Astrocyte (in vitro differentiated cells and primary cell): ENCODE measurements at regions not wholly inside any gene's neighbourhood (a gene's known extent, or its start where the extent isn't known, plus 50 kb on each side); places are given as distances from the start of the nearest gene placed in this dataset.

ENCODE experiments used
- DNase-seq: peaks from one replicate; pipeline ENCODE4 v3.0.0-alpha.2; 2010; ENCODE audit warnings: low read depth
- FAIRE-seq: peaks from 2 replicates; lab custom pipeline; 2011; peaks lifted over from hg19 to GRCh38; lab: Jason Lieb, UNC
- H2AFZ ChIP-seq: 2 replicates; pipeline ENCODE4 v1.6.0; 2012; ENCODE audit warnings: low read depth, low read length, inconsistent platforms
- H3K27ac ChIP-seq: 2 replicates; pipeline ENCODE4 v1.5.1; 2011; ENCODE audit warnings: low read depth, low read length, inconsistent platforms
- H3K27me3 ChIP-seq: 2 replicates; pipeline ENCODE4 v1.6.0; 2011; ENCODE audit warnings: low read length, inconsistent platforms; ENCODE audit not compliant: insufficient read depth
- H3K36me3 ChIP-seq: 2 replicates; pipeline ENCODE4 v1.5.1; 2011; ENCODE audit warnings: low read length, inconsistent platforms; ENCODE audit not compliant: insufficient read depth
- H3K4me1 ChIP-seq: 2 replicates; pipeline ENCODE4 v1.5.1; 2011; ENCODE audit warnings: low read length, inconsistent platforms; ENCODE audit not compliant: insufficient read depth
- H3K4me2 ChIP-seq: 2 replicates; pipeline ENCODE4 v1.6.0; 2012; ENCODE audit warnings: low read length, inconsistent platforms
- H3K4me3 ChIP-seq: 2 replicates; pipeline ENCODE4 v1.5.1; 2011; ENCODE audit warnings: low read depth, mild to moderate bottlenecking, low read length, inconsistent platforms; ENCODE audit not compliant: insufficient read depth
- H3K79me2 ChIP-seq: 2 replicates; pipeline ENCODE4 v1.6.0; 2012; ENCODE audit warnings: mild to moderate bottlenecking, low read length, inconsistent platforms; ENCODE audit not compliant: insufficient read depth
- H3K9ac ChIP-seq: 2 replicates; pipeline ENCODE4 v1.6.0; 2012; ENCODE audit warnings: mild to moderate bottlenecking, low read length, inconsistent platforms
- H3K9me3 ChIP-seq: 2 replicates; pipeline ENCODE4 v1.5.1; 2012; ENCODE audit warnings: low read depth, mild to moderate bottlenecking, low read length, inconsistent platforms; ENCODE audit not compliant: insufficient read depth
- H4K20me1 ChIP-seq: 2 replicates; pipeline ENCODE4 v1.6.0; 2012; ENCODE audit warnings: low read length, inconsistent platforms; ENCODE audit not compliant: insufficient read depth
- H3K27ac Mint-ChIP-seq: one replicate; pipeline ENCODE4 v1.8.0; 2021; ENCODE audit warnings: mild to moderate bottlenecking, mixed read lengths; ENCODE audit not compliant: unreplicated experiment
- H3K27me3 Mint-ChIP-seq: one replicate; pipeline ENCODE4 v1.8.0; 2021; ENCODE audit warnings: low read depth, mixed read lengths; ENCODE audit not compliant: unreplicated experiment
- H3K36me3 Mint-ChIP-seq: one replicate; pipeline ENCODE4 v1.8.0; 2021; ENCODE audit warnings: low read depth, mixed read lengths; ENCODE audit not compliant: unreplicated experiment
- H3K4me1 Mint-ChIP-seq: one replicate; pipeline ENCODE4 v1.8.0; 2021; ENCODE audit warnings: low read depth, mixed read lengths; ENCODE audit not compliant: unreplicated experiment
- H3K4me3 Mint-ChIP-seq: one replicate; pipeline ENCODE4 v1.8.0; 2021; ENCODE audit warnings: mild to moderate bottlenecking, moderate library complexity, mixed read lengths; ENCODE audit not compliant: unreplicated experiment
- H3K9me3 Mint-ChIP-seq: one replicate; pipeline ENCODE4 v1.8.0; 2021; ENCODE audit warnings: mild to moderate bottlenecking, mixed read lengths; ENCODE audit not compliant: unreplicated experiment
- CTCF ChIP-seq: IDR thresholded peaks from 2 replicates; pipeline ENCODE4 v1.5.1; 2011; ENCODE audit warnings: low read depth, mild to moderate bottlenecking, inconsistent platforms, low read length, moderate library complexity; ENCODE audit not compliant: insufficient read depth
- EZH2 ChIP-seq: IDR thresholded peaks from 2 replicates; pipeline ENCODE4 v1.6.1; 2012; ENCODE audit warnings: mild to moderate bottlenecking, low read length, inconsistent platforms; ENCODE audit not compliant: insufficient read depth

- H3K4me1 ChIP-seq = no peaks in the 10 kb centered on the region
- FAIRE-seq = no peak
- Mint-ChIP-seq H3K36me3 (no peaks in the 10 kb centered on the region), H3K9me3 (no peaks in the 10 kb centered on the region), H3K27ac (no peak overlapping the region), H3K4me1 (no peaks in the 10 kb centered on the region), H3K27me3 (no peaks in the 10 kb centered on the region), H3K4me3 (no peak overlapping the region)
- no peak overlapping the region for H3K9ac ChIP-seq
- H3K27ac ChIP-seq = no peak overlapping the region
- no peaks in the 10 kb centered on the region for H3K36me3 ChIP-seq
- H3K79me2 ChIP-seq = no peaks in the 10 kb centered on the region
- H4K20me1 ChIP-seq = no peaks in the 10 kb centered on the region
- no peaks in the 10 kb centered on the region for H3K27me3 ChIP-seq
- no peak overlapping the region for H2AFZ ChIP-seq
- no peaks in the 10 kb centered on the region for H3K9me3 ChIP-seq
- H3K4me2 ChIP-seq = no peak overlapping the region
- H3K4me3 ChIP-seq = no peak overlapping the region
- TF ChIP-seq EZH2 = no peak
- no peak for TF ChIP-seq CTCF
- no peak for DNase-seq
These were observed 292.5 kb downstream of the PHKB start for GRCh38 chr16:47753659-47754058.
